GM18858 (cell line): ENCODE measurements at regions not wholly inside any gene's neighbourhood (a gene's known extent, or its start where the extent isn't known, plus 50 kb on each side); places are given as distances from the start of the nearest gene placed in this dataset.

Experiments used
- ATAC-seq: cut with Tn5 transposase; IDR thresholded peaks from one replicate; pipeline ENCODE4 v1.9.1; 2021; ENCODE audit not compliant: unreplicated experiment

GRCh38 chr3:105222568-105223093 is 144.1 kb upstream of the ALCAM start:
- no peak for ATAC-seq

DNA sequence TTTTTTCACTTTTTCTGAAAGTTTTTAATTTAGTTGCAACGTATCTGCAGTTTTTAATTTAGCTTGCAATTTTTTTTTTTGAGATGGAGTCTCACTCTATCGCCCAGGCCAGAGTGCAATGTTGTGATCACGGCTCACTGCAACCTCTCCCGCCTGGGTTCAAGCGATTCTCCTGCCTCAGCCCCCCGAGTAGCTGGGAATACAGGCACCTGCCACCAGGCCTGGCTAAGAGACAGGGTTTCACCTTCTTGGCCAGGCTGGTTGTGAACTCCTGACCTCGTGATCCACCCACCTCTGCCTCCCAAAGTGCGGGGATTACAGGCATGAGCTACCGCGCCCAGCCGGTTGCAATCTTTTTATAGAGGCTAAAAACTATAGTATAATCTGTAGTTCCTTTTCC is 142.9 kb upstream of the ALCAM start:
- no peak for ATAC-seq

DNA sequence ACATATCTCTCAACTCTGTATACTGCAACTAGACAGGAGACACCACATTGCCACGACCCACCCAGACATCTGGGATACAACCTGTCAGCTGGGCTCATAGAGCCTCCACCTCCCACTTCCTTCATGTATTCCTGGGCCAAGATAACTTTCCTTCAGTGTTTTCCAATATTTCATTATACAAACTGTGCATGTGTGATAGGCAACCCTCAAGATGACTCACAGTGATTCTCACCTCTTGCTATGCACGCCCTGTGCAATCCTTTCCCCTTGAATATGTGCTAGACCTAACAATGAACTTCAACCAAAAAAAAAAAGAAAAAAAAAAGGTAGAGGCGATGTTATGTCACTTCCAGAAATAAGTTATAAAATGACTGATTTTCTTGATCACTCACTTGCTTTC is 138.0 kb upstream of the ALCAM start:
- no peak for ATAC-seq

GRCh38 chr3:105232553-105232952 is 134.2 kb upstream of the ALCAM start:
- no peak for ATAC-seq

DNA sequence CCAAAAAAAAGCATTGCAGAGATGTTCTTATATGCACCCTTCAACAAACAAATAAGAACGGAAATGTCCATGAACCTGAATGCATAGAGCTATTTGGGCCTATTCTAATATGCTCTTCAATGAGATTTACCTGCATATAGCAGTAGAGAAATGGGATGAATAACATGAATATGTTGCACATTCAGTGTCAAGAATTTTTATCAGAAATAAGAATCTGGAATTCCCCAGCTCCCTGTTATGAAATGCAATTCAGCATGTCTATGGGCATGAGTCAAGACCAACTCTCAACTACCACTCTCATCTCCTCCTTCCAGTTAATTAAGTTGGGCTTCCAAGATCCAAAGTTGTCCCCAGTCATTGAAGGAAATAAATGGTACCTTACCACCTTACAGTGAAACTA is 133.7 kb upstream of the ALCAM start:
- no peak for ATAC-seq

DNA sequence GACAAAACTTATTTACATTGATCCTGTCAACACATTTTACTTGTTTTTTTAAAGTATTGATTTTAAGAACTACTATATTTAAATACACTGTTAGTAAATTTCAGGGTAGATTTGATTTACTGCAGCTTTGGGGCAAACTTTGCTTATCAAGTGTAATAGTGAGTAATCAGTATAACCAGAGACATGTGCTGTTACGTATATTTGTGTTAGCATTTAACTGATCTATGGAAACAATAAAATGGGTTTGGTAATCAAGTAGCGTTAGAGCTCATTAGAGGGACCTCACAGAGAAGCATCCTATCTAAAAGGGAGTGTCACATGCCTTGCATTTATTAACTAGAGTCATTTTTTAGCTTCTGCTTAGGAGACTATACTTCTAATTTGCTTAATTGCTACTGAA is 131.5 kb upstream of the ALCAM start:
- no peak for ATAC-seq

DNA sequence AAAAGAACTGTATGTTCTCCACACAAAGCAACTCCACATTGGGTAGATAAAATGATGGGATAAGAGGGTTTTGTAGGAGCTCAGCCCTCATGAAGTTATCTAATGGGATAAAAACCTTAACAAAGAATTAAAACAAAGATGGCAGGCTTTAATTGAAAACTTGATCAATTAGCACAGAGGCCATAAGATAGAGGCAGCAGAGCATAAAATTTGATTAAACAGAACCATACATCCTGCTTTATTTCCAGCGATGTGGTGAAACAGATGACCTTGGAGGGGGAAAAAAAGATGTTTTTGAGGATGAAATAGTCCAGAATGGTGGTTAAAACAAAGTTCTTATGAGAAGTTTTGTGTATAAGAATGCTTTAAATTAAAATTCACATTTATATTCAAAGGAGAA is 130.9 kb upstream of the ALCAM start:
- no peak for ATAC-seq

- ATAC-seq, result no peak
These were observed 128.3 kb upstream of the ALCAM start for GRCh38 chr3:105238367-105238766.

- no peak for ATAC-seq
These were observed 123.6 kb upstream of the ALCAM start for GRCh38 chr3:105243076-105243475.

DNA sequence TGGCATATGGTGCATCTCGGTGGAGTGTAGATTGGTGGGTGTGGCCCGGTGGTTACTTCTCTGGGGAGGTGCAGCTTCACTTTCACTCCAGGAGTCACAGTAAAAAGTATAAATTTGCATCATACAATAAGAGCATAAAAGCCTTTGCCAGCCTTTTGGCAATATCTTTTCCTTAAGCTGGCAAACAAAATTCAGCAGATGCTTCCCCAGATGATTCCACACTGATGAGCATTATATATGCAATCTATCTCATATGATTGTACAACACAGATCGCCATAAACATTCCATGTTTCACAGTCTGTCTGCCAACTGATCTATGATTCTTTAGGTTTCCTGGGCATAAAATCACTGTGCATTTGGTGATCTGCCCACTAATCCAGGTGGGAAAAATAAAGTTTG is 120.2 kb upstream of the ALCAM start:
- ATAC-seq, result no peak

DNA sequence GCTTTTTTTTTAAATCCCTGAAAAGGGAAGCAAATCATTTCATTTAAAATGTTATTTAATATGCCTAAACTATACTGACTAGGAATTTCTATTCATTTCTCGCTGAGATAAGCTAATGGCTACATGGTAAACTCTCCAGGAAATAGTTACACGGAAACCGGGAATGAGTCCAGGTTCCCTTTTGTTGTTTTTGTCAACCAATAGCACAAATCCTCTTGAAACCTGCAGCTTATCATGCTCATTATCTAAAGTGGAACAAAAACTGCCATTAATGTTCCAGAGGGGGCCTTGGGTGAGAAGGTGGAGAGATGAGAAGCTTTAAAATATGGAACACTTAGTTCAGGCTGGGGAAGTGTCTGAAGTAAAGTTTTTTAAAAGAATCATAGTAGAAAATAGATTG is 113.5 kb upstream of the ALCAM start:
- no peak for ATAC-seq

DNA sequence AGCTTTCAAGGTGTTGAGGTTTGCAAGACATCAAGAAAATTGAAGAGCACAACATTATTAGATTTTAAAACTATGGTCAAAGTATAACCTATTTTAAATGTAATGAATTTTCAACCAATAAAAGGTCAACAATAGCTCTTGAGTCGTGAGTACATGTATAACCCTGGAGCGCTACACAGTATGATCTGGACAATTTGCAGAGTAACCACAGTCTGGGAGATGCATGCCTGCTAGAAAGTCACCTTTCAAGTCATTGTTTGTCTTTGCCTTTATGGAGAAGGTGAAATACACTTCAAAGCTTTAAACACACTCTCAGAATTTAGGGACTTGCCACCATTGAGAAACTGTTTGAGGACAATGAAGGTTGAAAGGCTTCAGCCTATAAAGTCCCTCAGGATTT is 112.6 kb upstream of the ALCAM start:
- no peak for ATAC-seq

DNA sequence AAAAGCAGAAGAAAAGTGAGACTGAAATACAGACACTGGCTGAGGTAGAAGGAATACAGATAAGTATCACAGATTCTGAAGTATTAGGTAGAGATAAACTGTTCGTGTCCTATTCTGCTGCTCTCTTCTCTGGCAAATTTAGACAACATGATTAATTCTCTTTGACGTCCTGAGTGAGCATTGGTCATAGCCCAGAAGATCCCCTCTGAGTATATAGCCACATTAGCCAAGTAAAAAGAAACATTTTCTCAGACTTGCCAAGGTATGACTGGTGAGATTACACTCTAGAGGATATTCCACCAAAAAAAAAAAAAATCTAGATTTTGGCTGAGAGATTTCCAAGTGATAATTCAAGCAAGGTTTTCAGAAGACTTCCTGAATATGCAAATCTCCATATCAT is 111.4 kb upstream of the ALCAM start:
- no peak for ATAC-seq

DNA sequence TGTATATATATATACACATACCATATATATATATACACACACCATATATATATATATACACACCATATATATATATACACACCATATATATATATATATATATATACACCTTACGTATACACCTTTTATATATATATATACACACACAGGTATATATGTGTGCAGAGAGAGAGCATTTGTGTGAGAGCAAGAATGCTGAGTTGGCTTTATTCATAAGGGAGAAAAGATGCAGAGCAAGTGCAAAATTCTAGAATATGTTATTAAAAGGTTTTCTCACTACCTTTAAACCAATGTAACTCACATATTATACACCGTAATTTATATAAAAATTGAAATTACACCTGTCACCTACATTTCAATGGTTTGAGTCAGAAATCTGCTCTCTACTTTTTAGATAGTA is 107.2 kb upstream of the ALCAM start:
- ATAC-seq, result no peak

GRCh38 chr3:105260385-105260784 is 106.3 kb upstream of the ALCAM start:
- ATAC-seq, result no peak

DNA sequence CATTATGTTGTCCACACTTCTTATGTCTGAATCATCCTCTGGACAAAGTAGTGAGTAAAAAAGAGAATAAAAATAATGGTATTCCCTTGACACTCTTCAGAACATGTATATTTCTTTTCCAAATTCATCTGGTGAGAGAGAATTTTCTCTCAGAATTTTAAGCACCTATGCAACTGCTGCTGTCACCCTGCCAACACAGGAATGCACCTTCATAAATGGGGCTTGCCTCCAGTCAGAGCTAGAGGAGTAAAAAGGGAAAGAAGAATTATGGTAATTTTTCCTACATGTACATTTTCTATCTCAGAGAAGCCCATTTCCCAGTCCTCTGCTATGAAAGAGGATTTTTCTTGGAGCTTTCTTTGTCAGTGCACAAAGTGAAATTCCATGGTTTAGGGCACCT is 92.2 kb upstream of the ALCAM start:
- ATAC-seq, result no peak

- no peak for ATAC-seq
These were observed 91.8 kb upstream of the ALCAM start for GRCh38 chr3:105274958-105275357.

DNA sequence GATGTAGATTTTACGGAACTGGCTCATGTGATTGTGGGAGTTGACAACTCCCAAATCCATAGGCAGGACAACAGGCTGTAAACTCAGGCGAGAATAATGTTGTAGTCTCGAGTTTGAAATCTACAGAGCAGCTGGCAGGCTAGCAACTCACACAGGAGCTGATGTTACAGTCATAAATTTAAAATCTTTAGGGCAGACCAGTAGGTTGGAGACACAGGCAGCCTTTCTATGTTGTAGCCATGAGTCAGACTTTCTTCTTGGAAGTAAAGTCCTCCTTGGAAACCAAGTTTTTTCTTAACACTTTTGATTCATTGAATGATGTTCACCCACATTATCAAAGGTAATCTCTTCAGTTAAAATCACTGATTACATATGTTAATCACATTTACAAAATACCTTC is 89.1 kb upstream of the ALCAM start:
- ATAC-seq, result no peak

DNA sequence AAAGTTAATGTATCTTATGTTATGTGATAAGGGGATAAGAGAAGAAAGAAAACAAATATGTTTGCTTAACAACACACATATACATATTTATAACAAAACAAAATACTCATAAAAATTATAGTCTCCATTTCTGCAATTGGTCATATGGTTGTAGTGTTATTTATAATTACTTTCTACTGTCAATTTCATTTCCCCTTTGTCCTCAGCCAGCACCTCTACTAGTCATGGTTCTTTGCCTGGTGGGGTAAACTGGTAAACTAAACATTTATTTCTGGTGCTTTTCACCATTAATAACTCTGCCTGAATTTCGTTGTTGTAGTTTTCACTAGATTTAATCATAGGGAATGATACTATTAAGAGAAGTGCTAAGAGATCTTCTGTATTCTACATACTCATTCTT is 88.0 kb upstream of the ALCAM start:
- ATAC-seq, result no peak

DNA sequence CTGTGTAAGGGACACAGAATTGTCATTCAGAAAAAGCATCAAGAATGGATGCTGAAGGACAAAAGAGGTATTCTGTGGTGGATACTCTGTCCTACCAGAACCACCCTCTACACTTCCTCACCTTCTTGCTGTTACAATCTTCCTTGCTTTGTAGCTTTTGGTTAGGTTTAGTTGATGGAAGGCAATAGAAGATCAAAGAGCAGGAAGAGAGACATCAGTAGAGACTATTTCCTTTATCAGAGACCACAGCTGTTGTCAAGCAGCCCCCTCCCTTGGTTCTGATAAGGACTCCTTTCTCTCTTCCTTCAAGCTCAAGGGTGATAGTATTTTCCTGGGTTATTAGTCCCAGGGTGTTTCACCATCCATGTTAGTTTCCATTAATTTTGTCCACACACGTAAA is 84.7 kb upstream of the ALCAM start:
- no peak for ATAC-seq

- no peak for ATAC-seq
These were observed 81.8 kb upstream of the ALCAM start for GRCh38 chr3:105284876-105285275.

GRCh38 chr3:105285653-105286241 is 81.0 kb upstream of the ALCAM start:
- no peak for ATAC-seq

- ATAC-seq, result no peak
These were observed 73.3 kb upstream of the ALCAM start for GRCh38 chr3:105293441-105293840.
